ENCODE measurements at regions not wholly inside any gene's neighbourhood (a gene's known extent, or its start where the extent isn't known, plus 50 kb on each side); places are given as distances from the start of the nearest gene placed in this dataset.

DNA sequence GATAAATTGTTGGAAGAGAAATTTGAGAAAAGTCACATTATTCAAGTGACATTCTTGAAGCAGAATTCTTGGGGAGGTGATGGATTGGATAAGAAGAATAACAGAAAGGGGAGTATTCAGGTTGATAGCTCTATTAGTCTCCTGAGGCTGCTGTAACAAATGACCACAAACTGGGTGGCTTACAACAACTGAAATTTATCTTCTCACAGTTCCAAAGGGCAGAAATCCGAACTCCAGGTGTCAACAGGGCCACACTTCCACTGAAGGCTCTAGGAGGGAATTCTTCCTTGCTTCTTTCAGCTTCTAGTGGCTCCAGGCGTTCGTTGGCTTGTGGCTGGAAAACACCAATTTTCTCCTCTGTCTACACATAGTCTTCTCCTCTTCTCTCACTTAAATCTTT, 99.8 kb downstream of the TES start:
- TF ChIP-seq MZF1 (tag by site-specific recombination; IDR thresholded peaks at IDR 0.05; ENCODE audit: borderline replicate concordance) (no peak), ZNF19 (tag by site-specific recombination; IDR thresholded peaks at IDR 0.05; ENCODE audit: low read depth) (no peak), ZNF670 (tag by site-specific recombination; IDR thresholded peaks at IDR 0.05; ENCODE audit: low read depth) (no peak), ZNF596 (tag by site-specific recombination; IDR thresholded peaks at IDR 0.05) (no peak), ZNF324 (tag by site-specific recombination; IDR thresholded peaks at IDR 0.05) (no peak)
- TF ChIP-seq, protein P1, sequence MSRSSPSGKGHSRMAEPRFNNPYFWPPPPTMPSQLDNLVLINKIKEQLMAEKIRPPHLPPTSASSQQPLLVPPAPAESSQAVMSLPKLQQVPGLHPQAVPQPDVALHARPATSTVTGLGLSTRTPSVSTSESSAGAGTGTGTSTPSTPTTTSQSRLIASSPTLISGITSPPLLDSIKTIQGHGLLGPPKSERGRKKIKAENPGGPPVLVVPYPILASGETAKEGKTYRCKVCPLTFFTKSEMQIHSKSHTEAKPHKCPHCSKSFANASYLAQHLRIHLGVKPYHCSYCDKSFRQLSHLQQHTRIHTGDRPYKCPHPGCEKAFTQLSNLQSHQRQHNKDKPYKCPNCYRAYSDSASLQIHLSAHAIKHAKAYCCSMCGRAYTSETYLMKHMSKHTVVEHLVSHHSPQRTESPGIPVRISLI (tag by site-specific recombination; IDR thresholded peaks at IDR 0.05), result no peak
